SK-N-MC (cell line): ENCODE measurements at regions not wholly inside any gene's neighbourhood (a gene's known extent, or its start where the extent isn't known, plus 50 kb on each side); places are given as distances from the start of the nearest gene placed in this dataset.

Experiments used
- FOXP2 ChIP-seq: optimal IDR thresholded peaks from 2 replicates; pipeline ENCODE3; 2011; ENCODE audit warnings: mild to moderate bottlenecking, moderate library complexity; ENCODE audit not compliant: insufficient read depth; ENCODE audit errors: extremely low read length, control extremely low read depth
- POLR2AphosphoS5 ChIP-seq: IDR thresholded peaks from 2 replicates; pipeline ENCODE4 v1.6.1; 2012; ENCODE audit warnings: mild to moderate bottlenecking, low read depth, low read length, borderline replicate concordance

DNA sequence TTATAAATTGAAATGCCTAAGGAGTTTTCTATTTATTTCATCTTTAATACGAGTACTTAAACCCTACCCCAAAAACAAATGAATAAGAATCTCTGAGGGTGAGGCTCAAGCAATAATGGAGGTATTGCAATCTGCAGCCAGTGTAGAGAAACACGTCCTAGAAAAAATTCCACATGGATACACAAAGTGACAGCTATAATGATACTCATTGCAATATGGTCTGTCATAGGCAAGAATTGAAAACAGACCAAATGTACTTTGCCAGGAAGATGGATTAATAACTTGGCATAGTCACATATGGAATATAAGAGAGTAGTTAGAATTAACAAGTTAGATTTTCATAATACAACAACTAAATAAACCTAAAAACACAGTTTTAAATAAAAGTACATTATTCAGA is 440.1 kb upstream of the STEAP1 start:
- TF ChIP-seq POLR2AphosphoS5, result no peak
- no peak for TF ChIP-seq FOXP2
